HEK293 (cell line): ENCODE measurements at regions not wholly inside any gene's neighbourhood (a gene's known extent, or its start where the extent isn't known, plus 50 kb on each side); places are given as distances from the start of the nearest gene placed in this dataset.

Source experiments
- CTCF ChIA-PET: fragments of 350-600 bp; formaldehyde crosslinking; extraction: SDS; loops from one replicate; lab custom pipeline; 2021; ENCODE audit warnings: antibody characterized with exemption; lab: Yijun Ruan, JAX
- POLR2A ChIA-PET: fragments of 300-600 bp; formaldehyde crosslinking; extraction: SDS; loops from one replicate; lab custom pipeline; 2020; ENCODE audit warnings: antibody characterized with exemption, inconsistent platforms; lab: Yijun Ruan, JAX
- H3K27ac ChIP-seq: fragments of 200-500 bp; sonication (Bioruptor generic); 2 replicates; pipeline ENCODE4 v1.5.1; 2014; ENCODE audit warnings: low read depth, low read length, control low read depth, inconsistent platforms; ENCODE audit errors: extremely low read depth
- H3K36me3 ChIP-seq, 2 experiments: fragments of 200-500 bp in 1 of 2; sonication (Bioruptor generic) in 1 of 2; 1 replicate in 1 of 2; 2 replicates in 1 of 2; pipeline ENCODE4 v1.5.1; 2014 to 2017; ENCODE audit warnings: inconsistent platforms in 2 of 2, low read length in 2 of 2; ENCODE audit not compliant: control insufficient read depth in 2 of 2, insufficient read depth in 1 of 2
- H3K4me1 ChIP-seq: fragments of 200-500 bp; sonication (Bioruptor generic); 2 replicates; pipeline ENCODE4 v1.5.1; 2014; ENCODE audit warnings: mild to moderate bottlenecking, low read length, inconsistent platforms; ENCODE audit not compliant: control insufficient read depth, insufficient read depth
- H3K4me3 ChIP-seq: 2 replicates; pipeline ENCODE4 v1.5.1; 2011; ENCODE audit warnings: low read depth, mild to moderate bottlenecking, control low read depth, low read length, moderate library complexity
- H3K9me3 ChIP-seq: fragments of 200-500 bp; sonication (Bioruptor generic); 2 replicates; pipeline ENCODE4 v1.5.1; 2014; ENCODE audit warnings: low read depth, low read length, inconsistent platforms; ENCODE audit not compliant: control insufficient read depth, insufficient read depth
- BCL6B ChIP-seq: fragments of 450-650 bp; formaldehyde crosslinking; IDR thresholded peaks from 2 replicates; pipeline ENCODE4 v1.5.1; 2017; ENCODE audit warnings: missing biosample characterization, missing genetic modification characterization
- HOXD13 ChIP-seq: sonication (generic); formaldehyde crosslinking; IDR thresholded peaks from 2 replicates; pipeline ENCODE4 v1.8.0; 2022; ENCODE audit warnings: missing genetic modification reagents, borderline replicate concordance
- IKZF3 ChIP-seq: fragments of 450-650 bp; IDR thresholded peaks from 2 replicates; pipeline ENCODE4 v1.5.0; 2018; ENCODE audit warnings: missing biosample characterization, mild to moderate bottlenecking, missing genetic modification characterization, moderate library complexity
- KLF10 ChIP-seq: fragments of 450-650 bp; IDR thresholded peaks from 2 replicates; pipeline ENCODE4 v1.5.1; 2018; ENCODE audit warnings: missing biosample characterization, mild to moderate bottlenecking, missing genetic modification characterization
- OVOL3 ChIP-seq: fragments of 450-650 bp; formaldehyde crosslinking; IDR thresholded peaks from 2 replicates; pipeline ENCODE4 v1.5.1; 2016; ENCODE audit warnings: missing biosample characterization, missing genetic modification characterization
- PRDM6 ChIP-seq: fragments of 450-650 bp; formaldehyde crosslinking; IDR thresholded peaks from 2 replicates; pipeline ENCODE4 v1.5.1; 2017; ENCODE audit warnings: missing biosample characterization, missing genetic modification characterization
- ZBTB1 ChIP-seq: fragments of 450-650 bp; formaldehyde crosslinking; IDR thresholded peaks from 2 replicates; pipeline ENCODE4 v1.5.1; 2016; ENCODE audit warnings: missing biosample characterization, missing genetic modification characterization
- ZBTB21 ChIP-seq: fragments of 450-650 bp; formaldehyde crosslinking; IDR thresholded peaks from 2 replicates; pipeline ENCODE4 v1.5.1; 2017; ENCODE audit warnings: missing biosample characterization, missing genetic modification characterization
- ZBTB26 ChIP-seq: fragments of 450-650 bp; formaldehyde crosslinking; optimal IDR thresholded peaks from 2 replicates; pipeline ENCODE3; 2016; ENCODE audit warnings: missing biosample characterization, mild to moderate bottlenecking, missing genetic modification characterization
- ZFHX2 ChIP-seq: fragments of 450-650 bp; formaldehyde crosslinking; conservative IDR thresholded peaks from 2 replicates; pipeline ENCODE4 v1.5.1; 2016; ENCODE audit warnings: missing biosample characterization, missing genetic modification characterization
- ZNF112 ChIP-seq: fragments of 450-650 bp; formaldehyde crosslinking; IDR thresholded peaks from 2 replicates; pipeline ENCODE4 v1.5.0; 2017; ENCODE audit warnings: missing biosample characterization, missing genetic modification characterization
- ZNF169 ChIP-seq: fragments of 450-650 bp; formaldehyde crosslinking; IDR thresholded peaks from 2 replicates; pipeline ENCODE4 v1.5.1; 2016; ENCODE audit warnings: missing biosample characterization, missing genetic modification characterization
- ZNF274 ChIP-seq, 2 experiments: fragments of 200-500 bp in 1 of 2; fragments of 450-650 bp in 1 of 2; sonication (Bioruptor generic) in 1 of 2; formaldehyde crosslinking in 1 of 2; IDR thresholded peaks; 2 replicates each; pipeline versions ENCODE4 v1.5.1 to v1.6.1; 2014 to 2016; ENCODE audit warnings: borderline replicate concordance in 1 of 2, inconsistent platforms in 1 of 2, low read length in 1 of 2, missing biosample characterization in 1 of 2, missing genetic modification characterization in 1 of 2
- ZNF292 ChIP-seq: fragments of 450-650 bp; formaldehyde crosslinking; IDR thresholded peaks from 2 replicates; pipeline ENCODE4 v1.5.1; 2016; ENCODE audit warnings: low read depth, missing biosample characterization, missing genetic modification characterization, borderline replicate concordance
- ZNF302 ChIP-seq: fragments of 450-650 bp; formaldehyde crosslinking; IDR thresholded peaks from 2 replicates; pipeline ENCODE4 v1.5.1; 2016; ENCODE audit warnings: missing biosample characterization, missing genetic modification characterization, low read depth
- ZNF311 ChIP-seq: fragments of 450-650 bp; formaldehyde crosslinking; IDR thresholded peaks from 2 replicates; pipeline ENCODE4 v1.5.1; 2017; ENCODE audit warnings: missing biosample characterization, missing genetic modification characterization, borderline replicate concordance
- ZNF354C ChIP-seq: fragments of 450-650 bp; formaldehyde crosslinking; IDR thresholded peaks from 2 replicates; pipeline ENCODE4 v1.5.1; 2016; ENCODE audit warnings: missing biosample characterization, missing genetic modification characterization, low read depth, borderline replicate concordance
- ZNF394 ChIP-seq: fragments of 450-650 bp; formaldehyde crosslinking; IDR thresholded peaks from 2 replicates; pipeline ENCODE4 v1.5.1; 2016; ENCODE audit warnings: missing biosample characterization, missing genetic modification characterization, mild to moderate bottlenecking, moderate library complexity, borderline replicate concordance
- ZNF404 ChIP-seq: fragments of 450-650 bp; formaldehyde crosslinking; IDR thresholded peaks from 2 replicates; pipeline ENCODE4 v1.5.1; 2017; ENCODE audit warnings: missing biosample characterization, missing genetic modification characterization
- ZNF530 ChIP-seq: fragments of 450-650 bp; formaldehyde crosslinking; IDR thresholded peaks from 2 replicates; pipeline ENCODE4 v1.5.1; 2016; ENCODE audit warnings: low read depth, missing biosample characterization, missing genetic modification characterization
- ZNF692 ChIP-seq: fragments of 450-650 bp; formaldehyde crosslinking; IDR thresholded peaks from 2 replicates; pipeline ENCODE4 v1.5.1; 2016; ENCODE audit warnings: missing biosample characterization, missing genetic modification characterization
- ZNF837 ChIP-seq: fragments of 450-650 bp; formaldehyde crosslinking; IDR thresholded peaks from 2 replicates; pipeline ENCODE4 v1.5.1; 2016; ENCODE audit warnings: missing biosample characterization, missing genetic modification characterization
- ZSCAN18 ChIP-seq: fragments of 450-650 bp; formaldehyde crosslinking; IDR thresholded peaks from 2 replicates; pipeline ENCODE4 v1.5.1; 2016; ENCODE audit warnings: missing biosample characterization, missing genetic modification characterization
- ZSCAN4 ChIP-seq: fragments of 450-650 bp; formaldehyde crosslinking; IDR thresholded peaks from 2 replicates; pipeline ENCODE4 v1.5.1; 2017; ENCODE audit warnings: missing biosample characterization, missing genetic modification characterization

- no peak for TF ChIP-seq BCL6B
- TF ChIP-seq ZNF530: no peak
- TF ChIP-seq ZBTB21 (tag by site-specific recombination): no peak
- TF ChIP-seq ZNF311 (tag by site-specific recombination): no peak
- no peak for TF ChIP-seq PRDM6 (tag by site-specific recombination)
- no peak for TF ChIP-seq ZSCAN4
- TF ChIP-seq ZNF302 (tag by site-specific recombination): no peak
- no peak for TF ChIP-seq ZNF354C (tag by site-specific recombination)
- no peak for TF ChIP-seq ZBTB1 (tag by site-specific recombination)
- no peak for TF ChIP-seq OVOL3
- TF ChIP-seq IKZF3: no peak
- TF ChIP-seq ZNF404 (tag by site-specific recombination): no peak
- no peak for TF ChIP-seq ZNF692 (tag by site-specific recombination)
Observed at GRCh38 chr6:99110029-99110428, 162.3 kb upstream of the FBXL4 start.

GRCh38 chr6:99104218-99104617 lies 156.5 kb upstream of the FBXL4 start:
- H3K4me1 ChIP-seq: no peaks in the 10 kb centered on the region
- POLR2A ChIA-PET: no interaction called here
- no peak overlapping the region for H3K4me3 ChIP-seq
- H3K9me3 ChIP-seq: no peaks in the 10 kb centered on the region
- TF ChIP-seq ZNF274 (IDR thresholded peaks at IDR 0.05; ENCODE audit: low read length) (no peak), ZNF274 (tag by site-specific recombination; IDR thresholded peaks at IDR 0.05; ENCODE audit: borderline replicate concordance) (no peak), ZNF394 (tag by site-specific recombination) (no peak), ZNF837 (tag by site-specific recombination) (no peak), ZNF169 (no peak), ZSCAN18 (tag by site-specific recombination) (no peak), HOXD13 (CRISPR knock-in tag) (no peak), ZBTB26 (tag by site-specific recombination) (no peak), ZNF112 (no peak), ZNF292 (tag by site-specific recombination) (no peak), ZFHX2 (no peak), KLF10 (tag by site-specific recombination) (no peak)
- TF ChIP-seq, all 188 proteins: peak for 0
- H3K36me3 ChIP-seq: no peaks in the 10 kb centered on the region
- H3K27ac ChIP-seq: no peak overlapping the region
- CTCF ChIA-PET: interaction anchor here (0.6 to 0.8 kb wide), 4 partner anchors 12 to 1006 kb away, joined by 3 read pairs; no protein-coding TSS in a partner anchor

More at GRCh38 chr6:99110029-99110428, 162.3 kb upstream of the FBXL4 start:
- Histone ChIP-seq H3K4me1 (no peaks in the 10 kb centered on the region), H3K27ac (no peak overlapping the region), H3K36me3 (no peaks in the 10 kb centered on the region), H3K9me3 (no peaks in the 10 kb centered on the region), H3K4me3 (no peak overlapping the region)
- CTCF ChIA-PET: interaction anchor here (1.1 to 3.4 kb wide), 2 partner anchors 10 to 43 kb away, joined by 3 to 26 read pairs; no protein-coding TSS in a partner anchor
- POLR2A ChIA-PET: no interaction called here
